Naive thymus-derived CD8-positive, alpha-beta T cell (primary cell): ENCODE measurements at regions not wholly inside any gene's neighbourhood (a gene's known extent, or its start where the extent isn't known, plus 50 kb on each side); places are given as distances from the start of the nearest gene placed in this dataset.

Experiments used
- ATAC-seq, 2 donors: fragments of 150-1000 bp; cut with Tn5 transposase in 1 of 2; sonication (Bioruptor Pico), chemical (Tn5 transposase) in 1 of 2; 1 replicate in 1 of 2; 2 replicates in 1 of 2; pipeline ENCODE4 v1.10.0; 2021; ENCODE audit warnings: mild to moderate bottlenecking in 2 of 2, moderate library complexity in 2 of 2
- POLR2A ChIA-PET: fragments of 350-600 bp; sonication (Branson Sonifier 250); formaldehyde crosslinking; loops from one replicate; lab custom pipeline; 2021; ENCODE audit warnings: antibody characterized with exemption; lab: Charles Lee
- DNase-seq, 10 donors: peaks; one replicate each; pipeline versions ENCODE4 v3.0.0 to v3.0.0-alpha.2; 2020 to 2022
- H3K27ac Mint-ChIP-seq, 10 donors: one replicate each; pipeline ENCODE4 v1.8.0; 2020 to 2022; ENCODE audit warnings: mild to moderate bottlenecking in 10 of 10, mixed read lengths in 10 of 10, moderate library complexity in 4 of 10, inconsistent platforms in 1 of 10
- H3K27me3 Mint-ChIP-seq, 5 donors: one replicate each; pipeline ENCODE4 v1.8.0; 2021 to 2022; ENCODE audit warnings: mixed read lengths in 5 of 5
- H3K36me3 Mint-ChIP-seq, 3 donors: one replicate each; pipeline ENCODE4 v1.8.0; 2020 to 2022; ENCODE audit warnings: mixed read lengths in 3 of 3, mild to moderate bottlenecking in 2 of 3, inconsistent platforms in 1 of 3
- H3K4me1 Mint-ChIP-seq, 4 donors: one replicate each; pipeline ENCODE4 v1.8.0; 2021 to 2022; ENCODE audit warnings: mixed read lengths in 4 of 4
- H3K4me3 Mint-ChIP-seq, 10 donors: one replicate each; pipeline ENCODE4 v1.8.0; 2020 to 2022; ENCODE audit warnings: mild to moderate bottlenecking in 10 of 10, mixed read lengths in 10 of 10, moderate library complexity in 6 of 10, inconsistent platforms in 1 of 10
- H3K9me3 Mint-ChIP-seq, 9 donors: one replicate each; pipeline ENCODE4 v1.8.0; 2020 to 2022; ENCODE audit warnings: mixed read lengths in 9 of 9, mild to moderate bottlenecking in 3 of 9, inconsistent platforms in 1 of 9, moderate library complexity in 1 of 9

DNA sequence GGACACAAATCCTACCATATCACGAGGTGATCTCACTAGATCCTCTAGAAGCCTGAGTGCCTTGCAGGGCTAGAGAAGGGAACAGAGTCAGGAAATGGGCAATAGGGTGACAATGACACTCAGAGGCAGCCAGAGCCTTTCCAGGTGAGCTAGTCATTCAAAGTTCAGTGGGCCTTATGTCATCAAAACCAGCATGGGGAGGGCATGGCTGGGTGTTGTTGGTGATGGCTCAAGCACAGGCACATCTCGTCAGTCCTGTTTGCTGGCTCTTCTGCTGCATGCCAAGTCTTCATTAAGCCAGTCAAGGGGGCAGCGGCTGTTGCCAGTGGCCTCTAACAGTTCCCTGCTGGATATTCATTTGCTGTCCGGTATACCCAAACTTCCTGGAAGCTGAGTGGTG, 99.6 kb upstream of the USP24 start:
- Mint-ChIP-seq H3K9me3 (no peaks in the 10 kb centered on the region), H3K27me3 (peaks cover 0 to 10% (median 6%) of the 10 kb centered on the region in 5 donors), H3K27ac (no peak overlapping the region), H3K4me3 (no peak overlapping the region), H3K36me3 (no peaks in the 10 kb centered on the region), H3K4me1 (peaks cover 0 to 11% (median 5%) of the 10 kb centered on the region in 4 donors)
- no peak for ATAC-seq
- no peak for DNase-seq
- POLR2A ChIA-PET, result no interaction called here

DNA sequence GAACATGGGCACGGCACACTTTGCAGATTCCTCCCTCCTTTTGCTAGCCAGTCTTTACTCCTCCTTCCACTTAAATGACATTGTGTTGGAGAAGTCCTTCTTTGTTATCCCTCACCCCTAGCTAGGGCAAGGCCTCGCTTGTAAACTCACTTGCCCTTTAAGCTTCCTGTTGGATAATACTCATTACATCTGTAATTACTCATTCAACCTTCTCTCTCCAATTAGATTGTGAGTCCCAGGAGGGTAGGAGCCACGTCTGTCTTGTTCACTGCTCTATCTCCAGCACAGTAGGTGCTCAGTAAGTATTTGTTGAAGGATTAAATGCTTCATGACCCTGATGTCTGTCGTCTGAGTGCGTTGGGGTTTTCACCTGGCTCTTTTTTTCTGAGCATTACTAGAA, 98.7 kb upstream of the USP24 start:
- no peak for DNase-seq
- Mint-ChIP-seq H3K27me3 (peaks cover 0 to 4% (median 2%) of the 10 kb centered on the region in 5 donors), H3K36me3 (no peaks in the 10 kb centered on the region), H3K27ac (no peak overlapping the region), H3K4me3 (no peak overlapping the region), H3K9me3 (no peaks in the 10 kb centered on the region), H3K4me1 (peaks cover 0 to 11% (median 4%) of the 10 kb centered on the region in 4 donors)
- POLR2A ChIA-PET, result no interaction called here
- ATAC-seq, result no peak

DNA sequence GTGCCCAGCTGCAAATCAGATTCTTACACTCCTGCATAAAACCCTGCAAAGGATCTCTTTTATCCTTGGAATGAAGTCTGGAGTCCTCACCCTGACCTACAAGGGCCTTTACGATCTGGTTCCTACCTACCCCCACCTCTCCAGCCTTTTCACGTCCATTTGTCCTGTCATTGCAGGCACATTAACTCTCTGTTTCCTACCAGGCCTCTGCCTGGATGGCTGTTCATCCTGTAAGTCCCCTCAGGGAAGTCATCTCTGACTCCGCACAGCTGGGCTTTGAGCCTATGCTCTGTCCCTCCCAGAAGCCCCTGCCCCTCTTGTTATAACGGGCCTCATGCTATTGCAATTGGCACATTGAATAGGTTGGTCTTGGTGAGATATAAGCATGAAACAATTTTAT, 96.8 kb upstream of the USP24 start:
- DNase-seq, result no peak
- H3K4me3 Mint-ChIP-seq, result no peak overlapping the region

DNA sequence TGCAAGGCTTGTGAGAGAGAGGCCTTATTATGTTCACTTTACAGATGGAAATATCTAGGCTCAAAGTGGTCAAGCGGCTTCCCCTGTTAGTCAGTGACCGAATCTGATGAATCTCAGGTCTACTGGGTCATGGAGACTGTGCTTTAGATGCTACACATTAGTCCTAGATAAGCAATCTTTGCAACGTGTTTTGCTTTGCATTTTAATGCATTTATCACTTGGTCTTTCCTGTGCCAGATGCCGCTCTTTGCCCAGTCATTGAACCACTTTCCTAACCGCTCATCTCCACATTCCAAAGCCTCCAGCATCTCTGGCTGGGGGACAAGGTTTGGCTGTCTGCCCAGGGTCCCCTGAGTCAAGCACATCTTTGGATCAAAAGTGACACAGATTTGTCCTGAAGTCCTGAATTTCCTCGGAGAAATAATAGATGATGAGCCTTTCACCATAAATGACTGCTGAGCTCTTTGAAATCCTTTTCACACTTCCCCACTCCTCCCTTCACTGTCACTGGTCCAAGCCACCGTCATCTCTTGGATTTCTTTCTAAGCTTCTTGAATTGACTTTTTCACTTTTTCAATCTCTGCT, 96.0 kb upstream of the USP24 start:
- no peak for DNase-seq
- H3K9me3 Mint-ChIP-seq, result no peaks in the 10 kb centered on the region
- H3K4me1 Mint-ChIP-seq, result no peaks in the 10 kb centered on the region
- H3K4me3 Mint-ChIP-seq, result no peak overlapping the region
- POLR2A ChIA-PET, result interaction anchor here (0.7 kb wide), 1 partner anchor 79 kb away, joined by 4 read pairs; no protein-coding TSS in a partner anchor
- H3K36me3 Mint-ChIP-seq, result no peaks in the 10 kb centered on the region
- no peak overlapping the region for H3K27ac Mint-ChIP-seq
- ATAC-seq, result no peak
- peaks cover 0 to 11% (median 0%) of the 10 kb centered on the region in 5 donors for H3K27me3 Mint-ChIP-seq

More for the DNA sequence above, 96.8 kb upstream of the USP24 start:
- POLR2A ChIA-PET, result no interaction called here
- no peak overlapping the region for H3K27ac Mint-ChIP-seq
- ATAC-seq, result no peak
- H3K9me3 Mint-ChIP-seq, result no peaks in the 10 kb centered on the region
- H3K27me3 Mint-ChIP-seq, result peaks cover 0 to 11% (median 0%) of the 10 kb centered on the region in 5 donors
- H3K36me3 Mint-ChIP-seq, result no peaks in the 10 kb centered on the region
- H3K4me1 Mint-ChIP-seq, result peaks cover 0 to 6% (median 2%) of the 10 kb centered on the region in 4 donors

DNA sequence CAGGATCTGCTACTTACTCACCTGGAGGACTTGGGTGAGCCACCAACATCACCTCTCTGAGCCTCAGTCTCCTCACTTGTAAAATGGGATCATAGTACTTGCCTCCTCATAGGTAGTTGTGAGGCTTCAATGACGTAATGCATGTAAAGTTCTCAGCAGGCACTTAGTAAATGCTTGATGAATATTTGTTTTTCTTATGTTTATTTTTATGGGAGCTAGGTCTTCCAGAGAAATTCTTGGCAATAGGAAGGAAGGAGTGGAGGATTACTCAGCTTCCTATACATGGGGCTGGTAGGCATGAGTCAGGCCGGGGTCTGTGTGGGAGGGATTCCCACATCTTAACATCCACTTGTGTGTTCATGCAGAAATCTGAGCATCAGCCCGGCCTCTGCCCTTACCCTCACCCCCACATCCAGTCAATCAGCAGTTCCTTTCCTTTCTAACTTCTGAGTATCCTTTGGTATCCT, 95.4 kb upstream of the USP24 start:
- POLR2A ChIA-PET, result no interaction called here
- no peak overlapping the region for H3K4me3 Mint-ChIP-seq
- H3K9me3 Mint-ChIP-seq, result no peaks in the 10 kb centered on the region
- no peaks in the 10 kb centered on the region for H3K36me3 Mint-ChIP-seq
- ATAC-seq (no peak), DNase-seq (no peak)
- H3K27me3 Mint-ChIP-seq, result peaks cover 0 to 11% (median 4%) of the 10 kb centered on the region in 5 donors
- H3K4me1 Mint-ChIP-seq, result no peaks in the 10 kb centered on the region
- H3K27ac Mint-ChIP-seq, result peak overlapping the region in 1 of 10 donors; percentile 53

DNA sequence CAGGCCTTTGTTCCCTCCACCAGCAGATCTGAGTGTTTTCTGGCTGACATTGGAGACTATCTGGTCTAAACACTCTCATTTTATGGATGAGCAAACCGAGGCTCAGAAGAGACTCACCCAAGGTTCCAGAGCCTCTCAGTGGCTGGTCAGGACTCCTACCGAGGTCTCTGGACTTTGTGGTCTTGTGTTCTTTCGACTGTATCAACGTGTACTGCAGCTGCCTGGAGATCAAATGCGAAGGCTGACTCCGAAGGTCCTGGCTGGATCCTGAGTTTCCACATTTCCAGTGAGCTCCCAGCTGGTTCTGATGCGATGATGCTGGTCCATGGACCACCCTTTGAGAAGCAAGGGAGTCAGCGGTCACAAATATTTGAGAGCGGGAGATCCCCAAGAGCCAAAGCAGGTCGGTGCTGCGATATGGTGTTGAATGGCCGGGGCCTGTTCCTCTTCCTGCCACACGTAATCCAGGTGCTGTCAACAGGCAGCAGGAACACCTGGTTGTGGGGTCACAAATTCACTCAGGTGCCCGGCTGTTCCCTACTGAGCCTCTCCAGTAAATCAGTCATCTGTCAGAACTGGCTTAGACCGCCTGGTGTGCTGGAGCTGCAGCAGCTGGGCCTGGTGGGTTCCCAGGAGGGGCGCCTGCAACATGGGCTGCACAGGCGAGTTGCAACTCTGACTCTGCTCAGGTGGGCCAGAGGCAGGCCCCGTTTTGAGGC, 94.8 kb upstream of the USP24 start:
- Mint-ChIP-seq H3K9me3 (no peaks in the 10 kb centered on the region), H3K4me1 (no peaks in the 10 kb centered on the region), H3K4me3 (no peak overlapping the region), H3K27me3 (peaks cover 0 to 13% (median 5%) of the 10 kb centered on the region in 5 donors), H3K27ac (no peak overlapping the region), H3K36me3 (no peaks in the 10 kb centered on the region)
- POLR2A ChIA-PET, result no interaction called here
- ATAC-seq (no peak), DNase-seq (no peak)

DNA sequence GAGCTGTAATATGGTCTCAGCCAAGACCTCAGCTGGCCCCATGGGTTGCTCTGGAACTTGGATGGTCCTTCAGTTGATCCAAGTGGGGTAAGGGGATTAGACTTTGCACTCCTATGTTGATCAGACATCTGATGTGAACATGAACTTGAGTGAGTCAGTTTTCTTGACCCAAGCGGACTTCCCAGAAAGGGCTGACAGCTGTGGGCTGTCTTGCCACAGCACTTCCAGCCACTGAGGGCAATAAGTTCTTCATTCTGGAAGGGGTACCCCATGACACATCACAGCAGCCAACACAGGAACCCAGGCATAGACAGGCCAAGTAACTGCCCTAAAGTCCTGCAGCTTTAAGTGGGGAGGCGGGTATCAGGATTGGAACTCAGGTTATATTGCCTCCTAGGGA, 93.9 kb upstream of the USP24 start:
- Mint-ChIP-seq H3K27ac (no peak overlapping the region), H3K9me3 (no peaks in the 10 kb centered on the region)

DNA sequence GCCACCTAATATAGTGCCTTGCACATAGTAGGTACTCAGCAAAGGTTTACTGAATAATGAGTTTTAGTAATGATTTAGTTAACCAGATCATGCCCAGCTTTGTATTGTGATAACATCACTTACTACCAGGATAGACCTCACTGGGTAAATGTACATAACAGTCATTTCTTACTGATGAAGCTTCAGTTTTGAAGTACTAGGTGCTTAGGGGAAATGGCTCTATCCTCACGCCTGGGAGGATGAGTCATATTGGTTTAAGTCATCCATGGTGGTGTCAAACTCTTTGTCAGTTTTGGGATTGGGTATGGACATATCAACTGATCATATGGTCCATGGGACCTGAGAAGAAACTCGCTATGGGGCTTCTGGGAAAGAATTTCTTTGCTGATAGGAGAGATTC, 90.6 kb upstream of the USP24 start:
- Mint-ChIP-seq H3K36me3 (no peaks in the 10 kb centered on the region), H3K4me3 (no peak overlapping the region), H3K9me3 (no peaks in the 10 kb centered on the region), H3K27me3 (peaks cover 0 to 20% (median 5%) of the 10 kb centered on the region in 5 donors), H3K27ac (no peak overlapping the region), H3K4me1 (no peaks in the 10 kb centered on the region)
- ATAC-seq (no peak), DNase-seq (no peak)
- POLR2A ChIA-PET, result no interaction called here

More for the DNA sequence above, 93.9 kb upstream of the USP24 start:
- ATAC-seq (no peak), DNase-seq (no peak)
- H3K4me3 Mint-ChIP-seq, result no peak overlapping the region
- no peaks in the 10 kb centered on the region for H3K4me1 Mint-ChIP-seq
- peaks cover 0 to 16% (median 5%) of the 10 kb centered on the region in 5 donors for H3K27me3 Mint-ChIP-seq
- POLR2A ChIA-PET, result no interaction called here
- no peaks in the 10 kb centered on the region for H3K36me3 Mint-ChIP-seq

DNA sequence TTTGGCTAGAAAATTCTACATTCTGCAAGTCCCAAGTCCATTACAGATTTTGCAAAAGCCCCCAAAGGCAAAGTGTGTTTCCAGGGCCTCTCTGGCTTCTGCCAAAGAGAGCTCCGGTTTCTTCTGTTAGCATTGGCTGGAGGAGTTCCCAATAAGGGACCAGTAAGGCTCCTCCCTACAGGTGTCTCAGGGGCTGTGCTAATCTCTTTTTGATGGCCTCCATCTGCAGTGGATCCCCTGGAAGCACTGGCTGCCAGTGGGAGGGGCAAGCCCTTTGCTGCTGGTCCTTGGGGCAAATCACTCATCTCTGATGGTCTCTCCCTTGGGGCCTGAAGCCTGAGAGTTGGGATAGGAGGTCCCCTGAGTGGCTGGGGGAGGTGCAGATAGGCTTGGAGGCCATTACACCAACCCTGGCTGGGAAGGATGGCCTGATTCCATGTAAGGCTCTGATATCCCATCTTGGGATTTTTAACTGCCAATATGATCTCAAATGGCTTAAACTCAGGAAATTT, 89.1 kb upstream of the USP24 start:
- DNase-seq, result no peak
- Mint-ChIP-seq H3K9me3 (no peaks in the 10 kb centered on the region), H3K36me3 (no peaks in the 10 kb centered on the region)

DNA sequence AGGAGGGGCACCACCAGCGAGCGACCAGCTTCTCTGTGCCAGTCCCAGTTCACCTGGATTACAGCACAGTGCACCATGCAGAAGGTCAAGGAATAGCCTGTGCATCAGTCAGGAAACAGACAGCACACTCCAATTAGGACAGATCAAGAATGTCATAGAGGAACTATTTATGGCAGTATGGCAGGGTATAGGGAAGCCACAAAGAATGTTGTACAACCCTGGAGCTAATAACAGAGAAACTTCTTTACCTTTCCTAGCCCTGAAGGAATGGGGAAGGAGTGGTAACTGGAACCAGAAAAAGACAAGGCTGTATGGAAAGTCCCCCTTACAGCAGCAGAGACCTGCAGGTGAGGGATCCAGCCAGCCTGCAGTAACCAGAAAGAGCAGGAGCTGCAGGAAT, 87.8 kb upstream of the USP24 start:
- no peak overlapping the region for H3K27ac Mint-ChIP-seq
- no peak for ATAC-seq
- DNase-seq, result no peak
- POLR2A ChIA-PET, result no interaction called here
- no peaks in the 10 kb centered on the region for H3K4me1 Mint-ChIP-seq
- peaks cover 0 to 12% (median 2%) of the 10 kb centered on the region in 5 donors for H3K27me3 Mint-ChIP-seq
- H3K9me3 Mint-ChIP-seq, result no peaks in the 10 kb centered on the region
- H3K4me3 Mint-ChIP-seq, result no peak overlapping the region
- no peaks in the 10 kb centered on the region for H3K36me3 Mint-ChIP-seq

More for the DNA sequence above, 89.1 kb upstream of the USP24 start:
- POLR2A ChIA-PET, result no interaction called here
- ATAC-seq, result no peak
- no peak overlapping the region for H3K4me3 Mint-ChIP-seq
- H3K27me3 Mint-ChIP-seq, result peaks cover 0 to 20% (median 5%) of the 10 kb centered on the region in 5 donors
- H3K27ac Mint-ChIP-seq, result no peak overlapping the region
- H3K4me1 Mint-ChIP-seq, result no peaks in the 10 kb centered on the region

DNA sequence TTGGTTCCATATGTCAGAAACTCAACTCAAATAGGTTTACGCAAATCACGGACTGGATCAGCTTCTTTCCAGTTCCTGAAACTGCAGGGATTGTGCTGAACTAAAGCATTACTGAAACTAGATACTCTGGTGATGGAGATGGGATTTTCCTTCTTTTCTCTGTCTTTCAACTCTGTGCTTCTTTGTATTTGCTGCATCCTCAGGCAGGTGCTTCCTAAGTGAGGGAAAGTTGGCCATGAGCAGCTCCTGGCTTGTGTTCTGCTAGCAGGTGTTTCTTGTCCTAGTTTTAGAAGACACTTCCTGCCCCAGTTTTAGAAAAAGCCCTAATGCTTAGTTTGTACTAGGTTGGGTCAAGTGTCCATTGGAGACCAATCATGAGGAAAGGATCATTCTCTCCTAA, 86.7 kb upstream of the USP24 start:
- POLR2A ChIA-PET, result no interaction called here
- peaks cover 0 to 12% (median 2%) of the 10 kb centered on the region in 5 donors for H3K27me3 Mint-ChIP-seq
- DNase-seq (no peak), ATAC-seq (no peak)
- no peak overlapping the region for H3K27ac Mint-ChIP-seq
- H3K9me3 Mint-ChIP-seq, result no peaks in the 10 kb centered on the region
- no peak overlapping the region for H3K4me3 Mint-ChIP-seq
- H3K36me3 Mint-ChIP-seq, result no peaks in the 10 kb centered on the region
- H3K4me1 Mint-ChIP-seq, result no peaks in the 10 kb centered on the region

DNA sequence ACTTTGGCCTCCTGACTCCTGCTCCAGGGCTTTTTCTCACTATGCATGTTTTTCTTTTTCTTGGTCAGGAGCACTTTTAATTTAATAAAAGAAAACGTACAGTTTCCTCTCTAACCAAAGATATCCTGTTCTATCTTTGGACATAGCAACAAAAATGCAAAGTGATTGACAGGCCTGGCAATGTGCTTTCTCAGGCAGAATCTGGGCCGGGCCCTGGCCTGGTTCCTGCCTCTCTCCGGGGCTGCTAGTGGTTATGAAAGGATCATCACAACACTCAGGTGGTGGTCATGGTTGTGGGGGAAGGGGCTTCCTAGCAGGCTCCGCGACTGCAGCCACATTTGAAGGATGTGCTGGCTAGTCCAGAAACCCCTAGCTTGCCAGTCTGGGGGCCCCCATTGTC, 85.8 kb upstream of the USP24 start:
- POLR2A ChIA-PET, result no interaction called here
- DNase-seq, result no peak
- no peak for ATAC-seq
- no peaks in the 10 kb centered on the region for H3K36me3 Mint-ChIP-seq
- H3K4me3 Mint-ChIP-seq, result no peak overlapping the region
- no peak overlapping the region for H3K27ac Mint-ChIP-seq
- H3K4me1 Mint-ChIP-seq, result no peaks in the 10 kb centered on the region
- H3K27me3 Mint-ChIP-seq, result peaks cover 0 to 12% (median 2%) of the 10 kb centered on the region in 5 donors
- H3K9me3 Mint-ChIP-seq, result peaks cover 0 to 4% (median under 1%) of the 10 kb centered on the region in 9 donors

DNA sequence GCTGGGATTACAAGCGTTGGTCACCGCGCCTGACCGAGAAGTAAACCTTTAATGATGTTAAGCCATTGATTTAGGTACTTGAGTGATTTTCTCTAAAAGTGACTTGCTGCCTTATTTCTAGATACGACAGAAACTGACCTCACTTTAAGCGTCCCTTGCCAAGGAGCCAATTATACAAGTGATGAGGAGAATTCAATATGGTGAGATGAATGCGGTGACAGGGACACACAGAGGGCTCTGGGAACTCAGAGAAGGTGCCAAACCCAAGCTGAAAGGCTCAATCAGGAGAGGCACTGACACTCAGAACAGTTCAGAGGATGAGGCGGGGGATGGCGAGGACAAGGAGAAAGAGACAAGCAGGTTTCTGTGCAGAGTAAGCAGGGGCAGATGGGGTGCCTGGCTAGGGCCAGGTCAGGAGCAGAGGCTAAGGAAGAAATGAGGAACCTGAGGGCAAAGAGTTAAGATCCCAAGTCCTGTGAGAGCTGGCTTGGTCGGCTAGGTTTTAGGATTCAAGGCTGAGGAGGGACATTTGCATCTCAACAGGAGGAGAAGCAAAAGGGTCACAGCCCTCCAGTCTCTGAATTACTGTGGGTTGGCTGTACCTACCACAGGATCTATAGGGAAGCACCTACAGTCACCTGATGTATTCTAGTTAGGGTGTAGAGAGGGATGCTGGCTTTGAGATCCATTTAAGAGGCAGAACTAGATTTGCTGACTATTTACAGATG, 83.2 kb upstream of the USP24 start:
- peaks cover 0 to 18% (median 4%) of the 10 kb centered on the region in 9 donors for H3K9me3 Mint-ChIP-seq
- peaks cover 0 to 2% (median 0%) of the 10 kb centered on the region in 3 donors for H3K36me3 Mint-ChIP-seq
- H3K4me1 Mint-ChIP-seq, result no peaks in the 10 kb centered on the region
- peaks cover 0 to 5% (median 2%) of the 10 kb centered on the region in 5 donors for H3K27me3 Mint-ChIP-seq
- no peak overlapping the region for H3K27ac Mint-ChIP-seq
- no peak overlapping the region for H3K4me3 Mint-ChIP-seq
- POLR2A ChIA-PET, result no interaction called here
- ATAC-seq (no peak), DNase-seq (no peak)
